Peyer's patch (tissue), 4 donors: ENCODE measurements at regions not wholly inside any gene's neighbourhood (a gene's known extent, or its start where the extent isn't known, plus 50 kb on each side); places are given as distances from the start of the nearest gene placed in this dataset.

Experiments used
- DNase-seq, 3 donors: peaks; one replicate each; pipeline ENCODE4 v3.0.0-alpha.2; 2017 to 2019
- H3K27ac ChIP-seq, 4 donors: fragments of 200-600 bp; sonication (generic); one replicate each; pipeline ENCODE4 v1.5.1; 2016 to 2019
- H3K27me3 ChIP-seq, 2 donors: fragments of 200-600 bp; sonication (generic); one replicate each; pipeline ENCODE4 v1.5.1; 2019
- H3K36me3 ChIP-seq, 3 donors: fragments of 200-600 bp; sonication (generic); one replicate each; pipeline ENCODE4 v1.5.1; 2016 to 2019
- H3K4me1 ChIP-seq, 4 donors: fragments of 200-600 bp; sonication (generic); one replicate each; pipeline ENCODE4 v1.5.1; 2016 to 2019
- H3K4me3 ChIP-seq, 4 donors: fragments of 200-600 bp; sonication (generic); 1 replicate in 3 of 4; 2 replicates in 1 of 4; pipeline ENCODE4 v1.5.1; 2016 to 2019; ENCODE audit warnings: mild to moderate bottlenecking in 1 of 4
- H3K9me3 ChIP-seq, 4 donors: fragments of 200-600 bp; sonication (generic); one replicate each; pipeline ENCODE4 v1.5.1; 2016 to 2019; ENCODE audit warnings: mild to moderate bottlenecking in 1 of 4
- CTCF ChIP-seq, 6 experiments: fragments of 450-650 bp in 4 of 6; fragments of 200-600 bp in 2 of 6; sonication (generic) in 1 of 6; IDR thresholded peaks; one replicate each; pipeline ENCODE4 v1.5.1; 2017 to 2019; ENCODE audit warnings: antibody characterized with exemption in 6 of 6, mild to moderate bottlenecking in 3 of 6, moderate library complexity in 1 of 6
- POLR2A ChIP-seq, 2 donors: fragments of 450-650 bp; IDR thresholded peaks; one replicate each; pipeline ENCODE4 v1.5.1; 2017; ENCODE audit warnings: antibody characterized with exemption in 2 of 2, mild to moderate bottlenecking in 2 of 2, moderate library complexity in 2 of 2

GRCh38 chr18:34655131-34655530 is 55.0 kb upstream of the DTNA start:
- Histone ChIP-seq H3K9me3 (no peaks in the 10 kb centered on the region), H3K4me3 (no peak overlapping the region), H3K27me3 (no peaks in the 10 kb centered on the region), H3K27ac (no peak overlapping the region), H3K4me1 (peaks cover 0 to 5% (median 0%) of the 10 kb centered on the region in 4 donors), H3K36me3 (no peaks in the 10 kb centered on the region)
- TF ChIP-seq CTCF (IDR thresholded peaks at IDR 0.05) (no peak), POLR2A (IDR thresholded peaks at IDR 0.05) (no peak)
- DNase-seq = no peak

- no peak overlapping the region for H3K4me3 ChIP-seq
- no peaks in the 10 kb centered on the region for H3K27me3 ChIP-seq
- no peaks in the 10 kb centered on the region for H3K36me3 ChIP-seq
- peaks cover 0 to 5% (median 0%) of the 10 kb centered on the region in 4 donors for H3K4me1 ChIP-seq
- no peak overlapping the region for H3K27ac ChIP-seq
- no peak for TF ChIP-seq CTCF (IDR thresholded peaks at IDR 0.05)
- TF ChIP-seq POLR2A (IDR thresholded peaks at IDR 0.05) = no peak
- no peak for DNase-seq
- H3K9me3 ChIP-seq = no peaks in the 10 kb centered on the region
Measured at GRCh38 chr18:34657860-34658500, 52.1 kb upstream of the DTNA start.

GRCh38 chr18:34659579-34660517 is 50.2 kb upstream of the DTNA start:
- Histone ChIP-seq H3K36me3 (no peaks in the 10 kb centered on the region), H3K27me3 (no peaks in the 10 kb centered on the region), H3K9me3 (no peaks in the 10 kb centered on the region), H3K4me3 (no peak overlapping the region), H3K27ac (peak overlapping the region in 2 of 4 donors; percentile 30 to 62), H3K4me1 (peaks cover 0 to 5% (median 0%) of the 10 kb centered on the region in 4 donors)
- peak; percentile 30 to 79 (median 57) for DNase-seq
- TF ChIP-seq POLR2A (IDR thresholded peaks at IDR 0.05) (no peak), CTCF (IDR thresholded peaks at IDR 0.05) (no peak)
